ENCODE measurements at regions not wholly inside any gene's neighbourhood (a gene's known extent, or its start where the extent isn't known, plus 50 kb on each side); places are given as distances from the start of the nearest gene placed in this dataset.

- no peak overlapping the region for H3K27ac ChIP-seq (ENCODE audit: low read length)
- no peaks in the 10 kb centered on the region; the same call in 1 of the 2 replicates for H3K9me3 ChIP-seq (ENCODE audit: control insufficient read depth, insufficient read depth, low read length)
- no peaks in the 10 kb centered on the region for H3K36me3 ChIP-seq (ENCODE audit: control insufficient read depth, insufficient read depth, low read length)
- H3K27me3 ChIP-seq (ENCODE audit: control insufficient read depth, insufficient read depth, low read length): no peaks in the 10 kb centered on the region
- no peak for DNase-seq (ENCODE audit: low read depth, low spot score)
- 0 out of 2 replicates have a peak, but pooled peaks cover 3% of the 10 kb centered on the region for H3K4me1 ChIP-seq (ENCODE audit: control insufficient read depth, insufficient read depth, low read length)
- H3K4me3 ChIP-seq (ENCODE audit: low read length): no peak overlapping the region
These were observed 1731.7 kb downstream of the ARAP2 start for GRCh38 chr4:34512616-34513015.

- Histone ChIP-seq H3K4me1 (ENCODE audit: control insufficient read depth, insufficient read depth, low read length) (0 out of 2 replicates have a peak, but pooled peaks cover 3% of the 10 kb centered on the region), H3K9me3 (ENCODE audit: control insufficient read depth, insufficient read depth, low read length) (no peaks in the 10 kb centered on the region), H3K27me3 (ENCODE audit: control insufficient read depth, insufficient read depth, low read length) (no peaks in the 10 kb centered on the region), H3K27ac (ENCODE audit: low read length) (no peak overlapping the region), H3K36me3 (ENCODE audit: control insufficient read depth, insufficient read depth, low read length) (no peaks in the 10 kb centered on the region), H3K4me3 (ENCODE audit: low read length) (no peak overlapping the region)
- DNase-seq (ENCODE audit: low read depth, low spot score): no peak
- WGBS (ENCODE audit: insufficient coverage, insufficient read length): no CpG with 5 or more reads among the region's 3 CpGs
These were observed 1727.8 kb downstream of the ARAP2 start for GRCh38 chr4:34516524-34516923.

DNA sequence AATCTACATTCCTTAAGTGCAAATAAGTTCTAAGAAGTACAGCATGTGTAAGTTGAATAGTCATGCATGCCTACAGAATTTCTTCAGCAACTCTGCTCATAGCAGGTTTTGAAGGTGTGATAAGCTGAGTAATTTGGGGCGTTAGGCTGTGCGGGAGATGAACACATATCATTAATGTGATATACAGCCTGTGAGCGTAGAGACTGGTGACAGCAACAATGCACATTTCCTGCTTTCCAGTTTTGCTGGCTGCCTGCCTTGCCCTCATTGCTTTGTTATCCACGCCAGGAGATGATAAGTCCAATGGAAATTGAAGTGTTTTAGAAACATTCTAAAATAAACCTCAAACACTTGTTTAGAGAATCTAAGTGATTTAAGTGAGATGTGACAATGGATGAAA lies 1709.4 kb downstream of the ARAP2 start:
- no peaks in the 10 kb centered on the region for H3K27me3 ChIP-seq (ENCODE audit: control insufficient read depth, insufficient read depth, low read length)
- no CpG with 5 or more reads among the region's 4 CpGs for WGBS (ENCODE audit: insufficient coverage, insufficient read length)
- H3K27ac ChIP-seq (ENCODE audit: low read length): no peak overlapping the region
- DNase-seq (ENCODE audit: low read depth, low spot score): no peak
- H3K4me1 ChIP-seq (ENCODE audit: control insufficient read depth, insufficient read depth, low read length): no peaks in the 10 kb centered on the region
- H3K4me3 ChIP-seq (ENCODE audit: low read length): no peak overlapping the region
- H3K9me3 ChIP-seq (ENCODE audit: control insufficient read depth, insufficient read depth, low read length): no peaks in the 10 kb centered on the region
- H3K36me3 ChIP-seq (ENCODE audit: control insufficient read depth, insufficient read depth, low read length): no peaks in the 10 kb centered on the region

DNA sequence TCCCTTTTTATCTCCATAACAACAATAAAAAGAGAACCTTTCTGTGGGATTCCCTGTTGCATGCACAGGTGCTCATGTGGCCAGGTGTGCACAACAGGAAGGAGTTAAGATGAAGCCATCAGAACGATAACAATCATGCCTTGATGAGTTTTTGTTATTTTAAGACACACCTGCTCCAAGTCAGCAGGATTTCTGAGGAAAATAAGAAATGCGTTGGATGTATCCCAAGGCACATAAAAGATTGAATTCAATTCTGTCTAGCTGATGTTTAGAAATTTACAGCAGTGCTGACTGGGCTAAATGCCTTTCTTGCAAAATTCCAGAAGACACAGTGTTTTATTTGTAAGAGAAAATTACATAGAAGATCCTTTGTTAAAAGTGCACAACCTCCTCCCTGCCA lies 1678.2 kb downstream of the ARAP2 start:
- Histone ChIP-seq H3K4me1 (ENCODE audit: control insufficient read depth, insufficient read depth, low read length) (no peaks in the 10 kb centered on the region), H3K27me3 (ENCODE audit: control insufficient read depth, insufficient read depth, low read length) (no peaks in the 10 kb centered on the region), H3K4me3 (ENCODE audit: low read length) (no peak overlapping the region), H3K9me3 (ENCODE audit: control insufficient read depth, insufficient read depth, low read length) (no peaks in the 10 kb centered on the region), H3K36me3 (ENCODE audit: control insufficient read depth, insufficient read depth, low read length) (no peaks in the 10 kb centered on the region), H3K27ac (ENCODE audit: low read length) (no peak overlapping the region)
- DNase-seq (ENCODE audit: low read depth, low spot score): no peak
- no CpG with 5 or more reads among the region's 2 CpGs for WGBS (ENCODE audit: insufficient coverage, insufficient read length)

GRCh38 chr4:34572026-34572425 lies 1672.3 kb downstream of the ARAP2 start:
- H3K27me3 ChIP-seq (ENCODE audit: control insufficient read depth, insufficient read depth, low read length): no peaks in the 10 kb centered on the region
- WGBS (ENCODE audit: insufficient coverage, insufficient read length): no CpG with 5 or more reads among the region's 3 CpGs
- H3K9me3 ChIP-seq (ENCODE audit: control insufficient read depth, insufficient read depth, low read length): no peaks in the 10 kb centered on the region
- no peak for DNase-seq (ENCODE audit: low read depth, low spot score)
- no peaks in the 10 kb centered on the region for H3K4me1 ChIP-seq (ENCODE audit: control insufficient read depth, insufficient read depth, low read length)
- no peaks in the 10 kb centered on the region for H3K36me3 ChIP-seq (ENCODE audit: control insufficient read depth, insufficient read depth, low read length)
- H3K4me3 ChIP-seq (ENCODE audit: low read length): no peak overlapping the region
- no peak overlapping the region for H3K27ac ChIP-seq (ENCODE audit: low read length)

DNA sequence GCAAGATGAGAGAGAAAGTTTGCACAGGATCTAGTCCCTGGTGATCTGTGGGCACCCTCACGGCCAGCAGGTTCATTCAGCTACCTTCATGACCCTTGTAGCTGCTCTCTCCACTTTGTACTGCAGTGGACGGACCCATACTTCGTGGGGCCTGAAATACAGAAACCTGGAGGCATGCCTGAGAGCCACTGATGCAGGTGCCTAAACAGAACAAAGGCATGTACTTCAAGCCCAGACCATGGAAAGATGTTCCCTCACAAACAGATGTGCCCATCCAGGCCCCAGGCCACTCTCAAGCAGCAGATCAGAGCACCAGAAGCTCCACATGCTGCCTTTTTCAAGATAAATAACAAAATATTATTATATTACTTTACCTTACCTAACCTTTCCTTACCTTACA lies 1629.0 kb downstream of the ARAP2 start:
- Histone ChIP-seq H3K9me3 (ENCODE audit: control insufficient read depth, insufficient read depth, low read length) (no peaks in the 10 kb centered on the region), H3K4me3 (ENCODE audit: low read length) (no peak overlapping the region), H3K27ac (ENCODE audit: low read length) (no peak overlapping the region), H3K4me1 (ENCODE audit: control insufficient read depth, insufficient read depth, low read length) (no peaks in the 10 kb centered on the region), H3K36me3 (ENCODE audit: control insufficient read depth, insufficient read depth, low read length) (no peaks in the 10 kb centered on the region), H3K27me3 (ENCODE audit: control insufficient read depth, insufficient read depth, low read length) (no peaks in the 10 kb centered on the region)
- no peak for DNase-seq (ENCODE audit: low read depth, low spot score)
- no CpG with 5 or more reads among the region's 3 CpGs for WGBS (ENCODE audit: insufficient coverage, insufficient read length)

DNA sequence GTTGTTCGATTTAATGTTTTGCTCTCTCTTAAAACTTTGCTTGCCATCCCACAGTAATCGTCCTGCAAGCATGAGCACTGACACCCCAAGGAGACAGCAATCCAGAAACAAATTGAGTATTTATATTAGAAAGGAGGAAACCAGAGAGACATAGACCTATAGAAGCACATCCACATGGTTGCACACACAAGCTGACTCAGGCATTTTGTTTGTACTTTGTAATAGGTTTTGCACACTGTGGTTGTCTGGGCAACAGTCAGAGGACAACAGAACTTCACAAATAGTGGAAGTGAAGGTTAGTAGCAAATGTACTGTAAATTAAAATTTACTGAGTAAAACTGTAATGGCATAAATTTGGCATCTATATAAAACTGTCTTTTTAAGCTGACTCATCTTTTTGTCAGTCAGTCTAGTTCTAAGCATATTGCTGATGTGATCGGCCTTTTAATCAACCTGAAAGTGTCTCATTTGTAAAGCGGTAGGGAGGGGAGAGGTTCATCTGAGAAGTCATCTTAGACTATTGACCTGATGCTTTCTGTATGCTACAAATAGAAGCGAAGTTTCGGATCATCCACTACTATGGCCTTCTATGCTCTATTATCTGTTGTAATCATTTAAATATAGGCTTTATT lies 1624.7 kb downstream of the ARAP2 start:
- Histone ChIP-seq H3K4me1 (ENCODE audit: control insufficient read depth, insufficient read depth, low read length) (no peaks in the 10 kb centered on the region), H3K9me3 (ENCODE audit: control insufficient read depth, insufficient read depth, low read length) (no peaks in the 10 kb centered on the region), H3K27me3 (ENCODE audit: control insufficient read depth, insufficient read depth, low read length) (no peaks in the 10 kb centered on the region), H3K36me3 (ENCODE audit: control insufficient read depth, insufficient read depth, low read length) (no peaks in the 10 kb centered on the region), H3K4me3 (ENCODE audit: low read length) (no peak overlapping the region), H3K27ac (ENCODE audit: low read length) (no peak overlapping the region)
- WGBS (ENCODE audit: insufficient coverage, insufficient read length): no CpG with 5 or more reads among the region's 6 CpGs
- no peak for DNase-seq (ENCODE audit: low read depth, low spot score)

- no peak for DNase-seq (ENCODE audit: low read depth, low spot score)
- no peak overlapping the region for H3K4me3 ChIP-seq (ENCODE audit: low read length)
- H3K4me1 ChIP-seq (ENCODE audit: control insufficient read depth, insufficient read depth, low read length): no peaks in the 10 kb centered on the region
- H3K27me3 ChIP-seq (ENCODE audit: control insufficient read depth, insufficient read depth, low read length): no peaks in the 10 kb centered on the region
- H3K9me3 ChIP-seq (ENCODE audit: control insufficient read depth, insufficient read depth, low read length): no peaks in the 10 kb centered on the region
- H3K27ac ChIP-seq (ENCODE audit: low read length): no peak overlapping the region
- WGBS (ENCODE audit: insufficient coverage, insufficient read length): no CpG with 5 or more reads among the region's 2 CpGs
- H3K36me3 ChIP-seq (ENCODE audit: control insufficient read depth, insufficient read depth, low read length): no peaks in the 10 kb centered on the region
These were observed 1615.8 kb downstream of the ARAP2 start for GRCh38 chr4:34628471-34628870.

GRCh38 chr4:34629451-34629850 lies 1614.9 kb downstream of the ARAP2 start:
- Histone ChIP-seq H3K9me3 (ENCODE audit: control insufficient read depth, insufficient read depth, low read length) (no peaks in the 10 kb centered on the region), H3K36me3 (ENCODE audit: control insufficient read depth, insufficient read depth, low read length) (no peaks in the 10 kb centered on the region), H3K4me3 (ENCODE audit: low read length) (no peak overlapping the region), H3K27me3 (ENCODE audit: control insufficient read depth, insufficient read depth, low read length) (no peaks in the 10 kb centered on the region), H3K27ac (ENCODE audit: low read length) (no peak overlapping the region), H3K4me1 (ENCODE audit: control insufficient read depth, insufficient read depth, low read length) (no peaks in the 10 kb centered on the region)
- no CpG with 5 or more reads among the region's 2 CpGs for WGBS (ENCODE audit: insufficient coverage, insufficient read length)
- DNase-seq (ENCODE audit: low read depth, low spot score): no peak

- WGBS (ENCODE audit: insufficient coverage, insufficient read length): no CpG with 5 or more reads among the region's 2 CpGs
- no peaks in the 10 kb centered on the region for H3K36me3 ChIP-seq (ENCODE audit: control insufficient read depth, insufficient read depth, low read length)
- H3K4me1 ChIP-seq (ENCODE audit: control insufficient read depth, insufficient read depth, low read length): no peaks in the 10 kb centered on the region
- H3K27ac ChIP-seq (ENCODE audit: low read length): no peak overlapping the region
- DNase-seq (ENCODE audit: low read depth, low spot score): no peak
- H3K4me3 ChIP-seq (ENCODE audit: low read length): no peak overlapping the region
- no peaks in the 10 kb centered on the region for H3K9me3 ChIP-seq (ENCODE audit: control insufficient read depth, insufficient read depth, low read length)
- H3K27me3 ChIP-seq (ENCODE audit: control insufficient read depth, insufficient read depth, low read length): no peaks in the 10 kb centered on the region
These were observed 1611.1 kb downstream of the ARAP2 start for GRCh38 chr4:34633241-34633640.

GRCh38 chr4:34636623-34637022 lies 1607.7 kb downstream of the ARAP2 start:
- no peaks in the 10 kb centered on the region for H3K4me1 ChIP-seq (ENCODE audit: control insufficient read depth, insufficient read depth, low read length)
- no peak overlapping the region for H3K4me3 ChIP-seq (ENCODE audit: low read length)
- H3K27ac ChIP-seq (ENCODE audit: low read length): no peak overlapping the region
- no peak for DNase-seq (ENCODE audit: low read depth, low spot score)
- H3K9me3 ChIP-seq (ENCODE audit: control insufficient read depth, insufficient read depth, low read length): no peaks in the 10 kb centered on the region
- no peaks in the 10 kb centered on the region for H3K27me3 ChIP-seq (ENCODE audit: control insufficient read depth, insufficient read depth, low read length)
- H3K36me3 ChIP-seq (ENCODE audit: control insufficient read depth, insufficient read depth, low read length): no peaks in the 10 kb centered on the region
- WGBS (ENCODE audit: insufficient coverage, insufficient read length): no CpG with 5 or more reads among the region's 2 CpGs

Data from iPS DF 6.9 (cell line).